ENCODE measurements at regions not wholly inside any gene's neighbourhood (a gene's known extent, or its start where the extent isn't known, plus 50 kb on each side); places are given as distances from the start of the nearest gene placed in this dataset.

GRCh38 chr16:51710905-51711563 is 560.0 kb upstream of the SALL1 start:
- DNase-seq = no peak

DNA sequence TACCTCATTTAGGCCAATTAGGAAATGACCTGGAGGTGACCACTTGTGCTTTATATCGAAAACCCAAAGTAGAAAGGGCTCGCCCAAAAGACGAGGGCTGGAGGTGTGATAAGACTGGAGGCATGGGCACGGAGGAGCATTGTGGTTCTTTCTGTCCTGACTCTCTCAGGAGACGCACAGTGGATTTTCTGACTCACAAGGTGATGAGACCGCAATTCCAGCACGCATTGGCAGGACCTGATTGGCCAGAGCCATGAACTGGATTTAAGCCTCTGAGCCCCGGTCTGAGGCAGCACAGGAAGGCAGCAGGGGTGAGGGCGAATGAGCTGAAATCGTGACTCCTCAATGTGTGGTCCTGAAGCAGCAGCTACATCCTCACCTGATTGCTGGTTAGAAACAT is 559.1 kb upstream of the SALL1 start:
- no peak for DNase-seq

DNA sequence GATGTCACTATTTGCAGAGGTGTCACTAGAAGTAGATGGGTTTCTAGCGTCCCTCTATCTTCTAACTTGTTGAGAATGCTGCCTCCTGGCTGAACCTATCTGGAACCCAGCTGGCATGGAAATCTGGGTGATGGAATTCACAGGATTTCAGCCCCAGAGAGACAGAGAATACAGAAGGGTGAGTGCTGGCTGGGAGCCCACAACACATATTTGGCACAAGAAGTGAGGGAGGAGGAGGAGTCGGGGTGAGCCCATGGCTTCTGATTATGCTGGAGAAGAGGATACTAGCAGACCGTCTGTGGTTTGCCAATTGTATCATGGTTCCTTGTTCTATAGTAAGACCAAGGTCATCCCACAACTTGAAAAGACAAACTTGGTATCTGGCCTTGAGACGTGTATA is 557.8 kb upstream of the SALL1 start:
- DNase-seq = no peak

DNA sequence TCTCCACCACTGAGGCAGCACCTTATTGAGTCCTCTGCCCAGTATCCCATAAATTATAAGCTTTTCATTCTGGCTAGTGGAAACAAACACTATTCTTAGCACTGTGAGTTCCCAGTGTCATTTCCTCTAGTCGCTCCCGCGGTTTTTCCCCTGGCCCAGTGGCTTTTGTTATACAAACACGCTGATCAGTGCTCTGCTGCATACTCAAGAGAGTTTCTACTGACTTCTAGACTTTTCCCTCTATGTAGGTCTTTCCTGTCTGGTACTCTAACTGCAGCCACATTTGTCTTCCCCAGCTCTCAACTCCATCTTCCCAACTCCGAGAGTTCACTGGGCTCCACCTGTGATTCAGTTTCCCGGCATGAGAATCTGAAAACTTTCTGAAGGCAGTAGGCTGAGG is 556.6 kb upstream of the SALL1 start:
- no peak for DNase-seq

GRCh38 chr16:51705142-51705541 is 554.1 kb upstream of the SALL1 start:
- DNase-seq = no peak

GRCh38 chr16:51701025-51701424 is 550.0 kb upstream of the SALL1 start:
- no peak for DNase-seq

- DNase-seq = no peak
Measured at GRCh38 chr16:51699686-51700396, 548.8 kb upstream of the SALL1 start.

DNA sequence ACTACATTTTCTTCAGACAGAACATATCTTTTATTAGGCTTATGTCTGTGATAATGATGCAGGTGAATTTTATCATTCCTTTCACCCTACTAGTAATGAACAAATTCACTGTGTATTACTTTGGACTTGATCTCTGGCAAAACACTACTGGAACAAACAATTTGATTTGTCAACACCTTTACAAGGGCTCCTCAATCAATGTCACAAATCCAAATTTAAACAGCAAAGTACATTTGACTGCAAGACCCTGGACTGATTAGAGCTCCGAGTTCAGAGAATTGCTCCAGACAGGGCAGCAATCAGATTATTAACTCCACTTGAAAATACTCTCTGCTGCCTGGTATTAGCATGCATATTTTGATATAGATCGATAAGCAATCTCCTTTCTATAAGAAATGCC is 547.6 kb upstream of the SALL1 start:
- no peak for DNase-seq

- no peak for DNase-seq
Measured at GRCh38 chr16:51697454-51697853, 546.4 kb upstream of the SALL1 start.

- DNase-seq = no peak
Measured at GRCh38 chr16:51696376-51696775, 545.3 kb upstream of the SALL1 start.

GRCh38 chr16:51691109-51691508 is 540.0 kb upstream of the SALL1 start:
- DNase-seq = no peak

DNA sequence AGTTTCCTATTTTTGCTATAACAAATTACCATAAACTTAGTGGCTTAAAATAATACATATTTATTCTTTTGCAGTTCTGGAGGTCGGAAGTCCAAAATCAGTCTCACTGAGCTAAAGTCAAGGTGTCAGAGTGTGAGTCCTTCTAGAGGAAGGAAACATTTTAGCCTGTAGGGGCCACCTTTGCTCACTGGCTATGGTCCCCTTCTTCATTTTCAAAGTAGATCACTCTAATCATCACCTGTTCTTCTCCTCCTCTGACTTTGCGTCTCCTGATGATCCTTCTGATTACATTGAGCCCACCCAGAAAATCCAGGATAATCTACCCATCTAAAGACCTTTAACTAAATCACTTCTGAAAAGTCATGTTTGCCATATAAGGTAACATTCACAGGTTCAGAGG is 534.4 kb upstream of the SALL1 start:
- DNase-seq = no peak

DNA sequence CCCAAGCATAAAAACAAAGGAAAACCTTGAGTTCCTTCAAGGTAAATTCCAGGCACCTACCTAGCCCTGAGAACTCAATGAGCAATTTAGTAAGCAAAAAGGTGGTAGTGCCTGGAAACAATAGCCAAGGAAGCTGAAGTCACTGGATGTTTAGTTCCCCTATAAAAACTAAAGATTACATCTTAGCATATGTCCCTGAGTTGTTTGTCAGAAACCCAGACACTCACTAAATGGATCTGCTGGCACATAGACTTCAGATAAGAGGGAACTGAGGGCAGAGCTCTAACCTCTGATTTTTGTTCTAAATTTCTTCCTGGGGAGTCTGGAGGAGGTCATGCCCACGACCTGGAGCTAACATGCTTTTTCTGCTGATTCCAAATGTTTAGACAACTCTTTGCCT is 532.8 kb upstream of the SALL1 start:
- no peak for DNase-seq

DNA sequence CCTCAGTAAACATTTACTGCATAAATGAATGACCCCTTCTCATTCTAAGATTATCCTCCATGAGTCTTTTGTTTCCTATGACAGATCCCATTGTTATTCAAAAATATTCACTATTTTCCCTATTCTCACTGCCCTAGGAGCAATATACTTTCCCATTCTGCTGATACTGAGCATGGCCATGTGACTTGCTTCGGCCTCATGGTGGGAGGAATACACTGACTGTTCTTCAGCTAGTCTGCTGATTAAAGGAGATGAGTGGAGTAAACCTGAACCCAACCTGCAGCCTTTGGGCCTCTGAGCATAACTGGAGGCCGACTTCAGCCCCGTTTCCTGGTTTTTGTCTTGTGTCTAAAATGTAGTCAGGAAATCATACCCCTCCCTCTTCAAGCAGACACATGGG is 531.8 kb upstream of the SALL1 start:
- DNase-seq = no peak

GRCh38 chr16:51674615-51675014 is 523.5 kb upstream of the SALL1 start:
- no peak for DNase-seq

DNA sequence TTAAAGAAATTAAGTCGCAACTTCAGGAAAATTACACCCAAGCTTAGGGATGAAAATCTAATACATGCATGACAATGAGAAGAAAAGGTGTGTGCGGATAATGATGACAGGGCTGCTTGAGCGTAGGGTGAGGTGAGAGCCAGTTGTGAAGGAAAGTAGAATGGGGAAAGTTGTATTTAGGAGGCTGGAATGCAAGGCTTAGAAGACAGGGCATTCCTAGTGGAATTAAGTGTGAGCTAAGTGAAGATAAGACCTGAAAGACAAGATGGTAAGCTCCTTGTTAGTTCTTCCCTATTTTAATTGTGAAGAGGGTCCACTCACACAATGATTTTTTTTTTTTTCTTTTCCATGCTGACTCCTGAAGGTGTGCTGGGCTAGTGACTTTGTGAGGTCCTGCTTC is 519.5 kb upstream of the SALL1 start:
- DNase-seq = no peak

- DNase-seq = no peak
Measured at GRCh38 chr16:51666821-51667220, 515.8 kb upstream of the SALL1 start.

GRCh38 chr16:51666074-51666473 is 515.0 kb upstream of the SALL1 start:
- DNase-seq = no peak

GRCh38 chr16:51665436-51665998 is 514.4 kb upstream of the SALL1 start:
- no peak for DNase-seq

GRCh38 chr16:51658531-51658930 is 507.5 kb upstream of the SALL1 start:
- DNase-seq = no peak

GRCh38 chr16:51657848-51658247 is 506.8 kb upstream of the SALL1 start:
- DNase-seq = no peak

- no peak for DNase-seq
Measured at GRCh38 chr16:51655249-51655648, 504.2 kb upstream of the SALL1 start.

DNA sequence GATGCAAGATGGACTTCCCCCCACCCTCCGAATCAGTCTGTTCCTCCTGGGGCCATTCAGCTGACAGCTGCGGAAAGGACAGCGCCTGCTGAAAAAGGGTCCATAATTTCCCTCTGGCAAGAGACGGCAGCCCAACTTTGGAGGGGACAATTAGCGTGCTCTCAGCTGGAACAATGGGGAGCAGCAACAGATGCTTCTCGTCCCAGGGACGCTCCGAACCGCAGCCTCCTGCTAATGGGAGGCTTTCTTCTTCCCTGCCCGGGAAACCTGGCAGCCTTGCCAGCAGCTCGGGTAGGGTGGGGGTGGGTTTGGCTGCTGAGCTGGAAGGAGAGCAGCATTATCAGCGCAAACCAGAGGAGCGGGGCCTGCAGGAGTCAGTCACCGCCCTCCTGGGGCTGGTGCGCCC is 500.0 kb upstream of the SALL1 start:
- DNase-seq = no peak

DNA sequence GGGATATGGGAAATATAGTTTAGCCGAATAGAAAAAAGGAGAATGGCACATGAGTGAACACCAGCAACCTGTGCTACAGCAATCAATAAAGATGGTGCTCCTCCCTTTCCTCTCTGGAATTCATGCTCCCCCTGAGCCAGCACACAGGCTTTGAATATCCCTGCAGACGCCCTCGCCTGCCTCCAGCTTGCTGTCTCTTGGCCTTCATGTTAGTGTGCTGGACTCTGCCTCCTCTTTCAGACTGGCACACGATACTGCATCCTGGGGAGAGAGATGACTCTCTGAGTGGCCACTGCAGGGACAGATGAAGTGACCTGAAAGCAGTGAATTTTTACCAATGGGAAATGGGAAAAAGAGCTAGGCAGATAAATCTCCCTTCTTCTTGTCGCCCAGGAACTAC is 498.6 kb upstream of the SALL1 start:
- no peak for DNase-seq

- DNase-seq = no peak
Measured at GRCh38 chr16:51648526-51648925, 497.5 kb upstream of the SALL1 start.

Measured in activated CD8-positive, alpha-beta memory T cell treated with anti-CD3 and anti-CD28 coated beads, Interleukin-2, amount 50 U/mL, for 4 hours (primary cell).